Right forelimb (tissue), 1 donor: ENCODE measurements at regions not wholly inside any gene's neighbourhood (a gene's known extent, or its start where the extent isn't known, plus 50 kb on each side); places are given as distances from the start of the nearest gene placed in this dataset.

Experiments
- DNase-seq: peaks from one replicate; pipeline ENCODE4 v3.0.0-alpha.2; 2018

- DNase-seq, result no peak
Measured at GRCh38 chr3:35549690-35550089, 89.6 kb upstream of the ARPP21 start.

GRCh38 chr3:35562141-35562540, 77.2 kb upstream of the ARPP21 start:
- DNase-seq, result no peak

DNA sequence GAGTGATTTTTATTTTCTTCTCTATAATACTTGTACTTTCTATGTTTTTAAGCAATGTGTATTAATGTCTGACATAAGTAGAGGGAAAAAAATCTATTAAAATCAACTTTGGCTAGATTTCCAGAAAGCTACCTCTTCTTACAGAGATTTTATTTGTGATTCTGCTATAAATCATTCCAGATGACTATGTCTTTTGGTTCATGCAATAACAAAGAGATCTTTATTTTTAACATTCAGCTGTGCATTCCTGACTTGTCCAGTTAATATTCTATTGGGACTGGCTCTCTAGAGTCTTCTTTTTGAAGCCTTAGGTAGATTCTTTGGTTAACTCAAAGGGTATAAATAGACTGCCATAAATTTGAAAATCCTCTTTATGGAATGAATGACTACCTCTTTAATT, 74.3 kb upstream of the ARPP21 start:
- no peak for DNase-seq
